Activated CD4-positive, alpha-beta T cell treated with anti-CD3 and anti-CD28 coated beads, Interleukin-2, Interleukin-6, amounts not matched to agents 100 ng/mL and 50 ng/mL, durations not matched to agents 16 hours and 8 hours (primary cell): ENCODE measurements at regions not wholly inside any gene's neighbourhood (a gene's known extent, or its start where the extent isn't known, plus 50 kb on each side); places are given as distances from the start of the nearest gene placed in this dataset.

Source experiments
- DNase-seq: peaks from one replicate; pipeline ENCODE4 v3.0.0-alpha.2; 2020

DNA sequence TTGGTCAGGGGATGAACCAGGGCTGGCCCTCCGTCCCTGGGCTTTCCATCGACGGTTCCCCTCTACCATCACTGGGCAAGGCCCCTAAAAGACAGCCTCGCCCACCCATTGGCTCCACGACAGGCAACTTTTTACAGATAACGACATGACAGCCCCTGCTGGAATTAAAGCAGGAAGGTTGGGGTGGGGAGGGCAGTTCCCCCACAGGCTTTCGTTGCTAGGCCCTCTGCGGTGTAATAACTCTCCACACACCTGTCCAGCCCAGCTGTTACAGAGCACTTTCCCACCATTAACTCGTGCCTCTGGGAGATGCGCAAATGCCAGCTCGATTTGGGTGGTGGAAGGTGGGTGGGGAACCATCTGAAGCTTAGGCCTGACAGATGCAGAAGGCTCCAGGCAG, 264.2 kb upstream of the TLE3 start:
- DNase-seq = no peak

DNA sequence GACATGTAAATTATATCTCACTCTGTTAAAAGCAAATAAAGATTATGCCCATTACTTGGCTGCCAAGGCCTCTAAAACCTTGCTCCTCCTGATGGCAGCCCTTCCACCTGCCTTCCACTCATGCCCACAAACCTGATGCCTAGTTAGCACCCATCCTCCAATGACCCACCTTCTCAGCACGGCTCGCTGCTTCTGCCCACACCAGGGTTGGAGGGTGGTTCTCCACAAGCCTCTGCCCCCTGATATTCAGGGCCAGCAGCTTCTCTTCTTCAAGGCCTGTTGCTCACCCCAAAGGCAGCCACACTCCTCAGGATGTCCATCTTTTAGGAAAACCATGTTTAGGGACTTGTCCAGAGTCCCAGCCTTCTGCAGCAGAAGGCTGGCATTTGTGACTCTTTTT, 263.4 kb upstream of the TLE3 start:
- DNase-seq = no peak

DNA sequence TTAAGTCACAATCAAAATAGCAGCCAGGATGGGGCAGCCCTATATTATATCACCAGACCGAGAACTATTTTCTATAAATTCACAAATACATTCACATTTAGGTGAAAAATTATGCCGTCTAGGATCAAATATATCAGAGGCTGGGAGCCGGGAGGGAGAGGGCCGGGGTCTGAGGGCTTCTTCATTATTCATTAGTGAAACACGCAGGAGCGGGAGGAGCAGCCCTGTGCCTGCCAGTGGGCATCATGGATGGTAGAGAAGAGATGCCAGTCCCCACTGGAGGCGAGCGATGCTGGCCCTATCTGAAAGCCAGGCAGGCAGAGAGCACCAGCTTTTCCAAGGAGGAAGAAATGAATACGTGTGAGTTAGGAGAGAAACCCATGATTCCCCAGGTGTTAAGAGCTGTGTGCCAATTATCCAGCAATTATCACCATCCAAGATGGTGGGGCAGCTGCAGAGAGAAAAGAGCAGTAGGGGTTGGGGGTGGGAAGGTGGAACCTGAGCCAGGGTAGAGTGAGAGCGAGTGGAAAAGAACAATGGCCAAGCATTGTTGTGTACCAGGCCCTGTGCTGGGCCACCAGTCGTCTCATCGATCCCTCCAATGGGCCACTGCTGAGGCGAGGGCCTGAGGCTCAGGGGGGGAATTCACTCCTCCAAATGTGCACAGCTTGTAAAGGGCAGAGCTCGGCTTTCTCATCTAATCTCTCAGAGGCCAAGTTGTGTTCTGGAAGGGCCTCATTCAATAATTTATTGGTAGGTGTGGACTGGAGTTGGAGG, 261.3 kb upstream of the TLE3 start:
- no peak for DNase-seq

DNA sequence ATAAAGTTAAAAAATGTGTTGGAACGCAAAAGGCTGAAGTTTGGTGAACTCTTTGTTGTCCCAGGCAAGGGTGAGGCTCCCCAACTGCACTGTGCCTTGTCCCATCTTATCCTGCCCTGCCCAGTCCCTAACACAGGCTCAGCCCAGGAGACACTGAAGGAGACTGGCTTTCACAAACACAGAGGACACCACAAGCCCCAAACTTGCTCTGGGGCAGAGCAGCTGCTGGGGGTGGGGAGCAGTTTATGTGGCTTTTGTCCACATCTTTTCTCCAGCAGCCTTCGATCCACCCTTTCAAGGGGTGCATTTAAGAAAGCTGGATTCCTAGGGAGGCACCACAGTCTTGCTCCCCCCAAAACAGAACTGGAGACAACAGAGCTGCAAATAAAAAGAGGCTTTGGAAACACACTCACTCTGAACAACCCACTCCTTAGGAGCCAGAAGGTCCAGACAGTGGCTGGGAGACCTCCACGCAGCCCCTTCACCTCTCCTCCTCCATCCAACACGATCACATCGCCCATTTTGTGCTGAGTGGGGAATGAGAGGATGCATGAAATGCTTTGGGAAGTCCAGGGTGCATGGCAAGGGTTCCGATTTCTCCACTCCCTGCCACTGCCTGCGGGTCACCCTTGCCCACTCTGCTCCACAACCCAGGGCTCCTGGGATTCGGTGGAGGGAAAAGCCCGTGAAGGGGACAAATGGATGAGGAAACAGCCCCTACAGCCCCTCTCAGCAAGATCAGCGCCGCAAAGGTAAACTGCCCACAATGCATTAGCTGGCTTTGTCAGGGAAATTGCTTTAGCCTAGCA, 260.5 kb upstream of the TLE3 start:
- DNase-seq = no peak

DNA sequence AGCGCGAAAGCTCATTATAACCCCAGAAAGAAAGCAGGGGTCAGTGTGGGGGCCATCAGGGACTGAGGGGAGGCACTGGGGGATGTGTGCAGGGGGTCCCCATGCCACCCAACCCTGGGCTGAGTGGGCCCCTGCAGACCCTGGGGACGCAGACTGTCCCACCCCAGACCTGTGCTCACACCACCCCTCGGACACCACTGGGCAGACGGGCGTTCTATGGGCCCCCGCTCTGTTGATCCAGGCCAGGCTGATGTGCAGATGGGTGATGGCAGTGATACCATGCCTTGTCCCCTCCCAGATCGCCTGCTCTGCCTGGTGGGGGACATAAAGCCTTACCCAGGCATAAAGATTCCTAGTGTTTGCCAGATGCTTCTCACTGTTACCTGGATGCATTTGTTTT, 259.7 kb upstream of the TLE3 start:
- DNase-seq = no peak

DNA sequence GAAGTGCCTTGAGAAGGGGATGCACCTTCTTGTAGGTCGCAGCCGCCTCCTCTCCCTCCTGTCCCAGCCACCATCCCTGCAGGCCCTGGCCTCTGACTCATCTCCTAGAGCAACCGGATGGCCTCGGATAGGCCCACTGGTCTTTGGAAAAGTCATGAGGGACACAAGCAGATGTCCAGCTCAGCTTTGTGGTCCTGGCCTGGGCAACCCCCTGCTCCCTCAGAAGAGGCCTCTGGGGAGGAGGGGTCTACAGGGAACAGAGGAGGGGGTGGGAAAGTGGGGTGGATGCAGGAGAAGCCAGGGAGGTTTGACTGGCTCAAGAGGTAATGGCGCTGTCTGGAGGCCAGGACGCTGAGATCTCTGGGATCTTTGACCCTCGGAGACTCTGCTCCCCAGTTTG, 259.2 kb upstream of the TLE3 start:
- DNase-seq = no peak

DNA sequence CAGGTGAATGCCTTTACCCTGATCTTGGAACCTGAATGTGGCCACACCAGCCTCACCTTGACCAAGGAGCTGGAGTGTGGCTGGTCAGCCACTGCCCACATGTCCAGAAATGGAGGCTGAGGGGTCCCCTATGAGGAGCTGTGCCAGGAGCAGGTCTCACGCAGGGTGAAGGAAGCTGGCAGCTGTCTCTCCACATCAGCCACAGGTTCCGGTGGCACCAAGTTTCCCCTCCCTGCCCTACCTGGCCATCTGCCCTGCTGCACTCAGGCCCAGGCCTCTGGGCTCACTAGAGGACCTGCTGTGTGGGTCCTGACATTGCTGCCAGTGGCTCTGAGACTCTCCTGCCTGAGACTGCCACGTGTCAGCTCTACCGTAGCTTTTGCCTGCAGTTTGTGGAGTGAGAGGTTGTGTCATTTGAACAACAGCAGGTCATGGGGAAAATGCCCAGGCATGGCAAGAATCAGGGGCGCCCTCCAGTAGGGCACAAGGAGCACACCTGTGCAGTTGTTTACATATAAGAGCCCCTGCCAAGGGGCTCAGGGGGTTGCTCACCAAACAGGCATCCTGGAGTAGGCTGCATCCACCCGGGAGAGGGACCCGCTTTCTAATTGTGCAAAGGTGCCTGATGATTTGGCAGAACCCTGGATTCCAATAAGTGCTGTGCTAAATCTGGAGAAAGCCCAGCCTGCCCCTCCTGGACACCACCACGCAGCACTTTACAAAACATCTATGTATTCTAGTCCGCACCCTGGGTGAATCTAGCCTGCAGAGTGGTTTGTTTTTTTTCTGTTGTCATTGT, 258.5 kb upstream of the TLE3 start:
- DNase-seq = no peak

DNA sequence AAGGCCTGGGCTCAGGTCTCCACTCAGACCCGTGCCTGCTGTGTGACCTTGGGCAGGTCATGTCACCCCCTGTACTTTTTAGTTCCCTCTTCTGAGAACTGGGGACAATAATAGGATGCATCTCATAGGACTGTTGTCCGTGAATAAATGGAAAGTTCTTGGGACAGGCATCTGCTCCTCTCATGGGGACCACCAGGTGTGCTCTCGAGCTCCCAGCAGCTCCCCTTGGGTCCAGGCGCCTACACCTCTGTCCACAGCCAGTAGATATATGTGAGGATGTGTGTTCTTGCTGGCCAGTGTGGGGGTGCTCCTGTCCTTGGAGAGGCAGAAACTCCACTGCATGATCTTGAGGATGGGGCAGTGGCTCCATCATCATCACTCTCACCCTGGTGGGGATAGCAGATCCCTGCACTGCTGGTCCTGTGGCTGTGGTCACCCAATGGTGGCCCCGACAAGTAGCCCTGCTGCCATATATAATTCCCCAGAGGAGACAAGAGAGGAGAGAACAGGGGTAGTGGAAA, 257.6 kb upstream of the TLE3 start:
- DNase-seq = no peak

DNA sequence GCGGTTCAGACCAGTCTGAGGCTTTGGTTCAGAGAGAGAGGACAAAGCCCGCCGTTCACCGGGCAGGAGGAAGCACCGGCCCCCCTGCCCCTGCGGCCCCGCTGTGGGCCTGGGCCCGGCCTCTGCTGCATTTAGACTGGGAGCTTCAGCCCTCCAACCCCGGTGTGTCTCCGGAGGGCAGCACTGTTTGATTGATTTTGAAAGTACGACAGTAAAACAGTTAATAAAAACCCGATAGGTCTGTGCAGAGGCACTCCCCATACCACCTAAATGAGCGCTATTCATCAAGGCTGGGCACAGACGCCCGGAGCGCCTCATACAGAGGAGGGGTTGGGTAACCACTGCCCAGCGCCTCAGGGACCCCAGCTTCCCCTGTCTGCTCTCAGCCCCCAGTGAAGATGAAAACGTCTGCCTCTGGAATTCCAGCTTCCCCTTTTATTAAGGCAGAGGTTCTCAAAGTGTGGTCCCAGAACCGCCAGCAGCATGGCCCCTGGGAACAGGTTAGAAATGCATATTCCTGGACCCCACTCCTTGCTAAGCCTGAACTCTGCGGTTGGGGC, 256.7 kb upstream of the TLE3 start:
- no peak for DNase-seq

DNA sequence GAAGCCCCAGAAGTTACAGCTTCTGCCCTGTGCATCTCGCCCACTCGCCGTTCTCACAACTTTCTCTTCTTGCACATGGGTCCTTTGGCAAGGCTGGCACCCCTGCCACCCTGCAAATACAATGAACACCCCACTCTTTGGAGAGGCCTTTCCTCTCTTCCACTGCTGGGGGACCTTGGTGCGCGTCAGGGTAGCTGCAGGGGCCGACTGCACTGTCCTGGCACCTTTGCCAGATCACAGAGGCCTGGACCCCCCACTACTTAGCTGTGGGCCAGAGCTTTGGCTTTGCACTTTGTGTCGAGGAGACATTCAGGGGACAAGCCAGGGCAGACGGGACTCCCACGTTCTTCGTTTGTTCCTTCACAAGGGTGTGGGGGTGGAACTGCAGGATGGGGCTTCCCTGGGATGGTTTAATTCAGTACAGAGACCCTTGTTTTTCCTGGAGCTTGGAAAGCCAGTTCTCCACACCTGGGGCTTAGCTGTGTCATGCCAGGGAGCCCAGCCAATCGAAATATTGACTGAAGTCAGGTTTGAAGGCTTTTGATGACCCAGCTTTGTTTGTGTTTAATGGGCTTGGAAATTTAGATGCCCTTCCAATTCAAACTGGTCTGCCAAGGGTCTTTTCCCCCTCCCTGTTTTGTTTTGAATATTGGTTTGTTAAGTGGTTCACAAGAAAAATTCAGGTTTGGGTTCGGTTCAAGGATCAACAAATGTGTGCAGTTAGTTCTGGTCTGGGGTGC, 256.1 kb upstream of the TLE3 start:
- DNase-seq = no peak

DNA sequence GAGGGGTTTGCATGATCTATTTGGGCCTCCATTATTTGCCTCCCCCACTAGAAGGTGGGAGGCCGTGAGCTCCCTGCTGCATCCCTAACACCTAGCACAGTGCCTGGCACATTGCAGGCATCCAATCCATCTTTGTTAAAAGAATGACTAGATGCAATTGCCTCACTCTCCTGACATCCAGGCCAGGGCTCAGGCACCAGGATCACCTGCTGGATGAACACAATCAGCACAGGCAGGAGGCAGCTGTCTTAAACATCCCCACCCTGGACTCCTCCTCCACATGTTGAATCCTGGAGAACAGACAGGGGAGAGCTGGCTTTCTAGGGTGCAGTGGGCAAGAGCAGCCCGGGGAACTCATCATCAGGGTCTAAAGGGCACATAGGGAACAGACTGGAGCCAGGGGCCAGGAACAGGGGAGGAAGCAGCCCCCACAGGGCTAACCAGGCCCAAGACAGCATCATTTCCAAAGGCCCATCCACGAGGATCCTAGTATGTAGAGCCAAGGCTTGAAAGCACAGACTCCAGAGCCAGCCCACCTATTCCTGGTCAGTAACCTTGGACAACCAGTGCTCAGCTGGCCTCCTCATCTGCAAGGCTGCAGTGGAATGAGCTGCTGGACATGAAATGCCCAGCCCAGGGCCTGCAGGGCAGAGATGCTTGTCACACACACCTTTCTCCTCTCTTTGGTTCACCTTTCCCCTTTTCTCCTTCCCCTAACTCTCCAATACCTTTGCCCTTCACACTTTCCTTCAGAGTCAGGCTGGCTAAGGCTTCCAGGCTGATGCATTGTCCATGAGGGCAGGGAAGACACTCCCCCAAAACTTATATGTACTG, 254.4 kb upstream of the TLE3 start:
- DNase-seq = no peak

DNA sequence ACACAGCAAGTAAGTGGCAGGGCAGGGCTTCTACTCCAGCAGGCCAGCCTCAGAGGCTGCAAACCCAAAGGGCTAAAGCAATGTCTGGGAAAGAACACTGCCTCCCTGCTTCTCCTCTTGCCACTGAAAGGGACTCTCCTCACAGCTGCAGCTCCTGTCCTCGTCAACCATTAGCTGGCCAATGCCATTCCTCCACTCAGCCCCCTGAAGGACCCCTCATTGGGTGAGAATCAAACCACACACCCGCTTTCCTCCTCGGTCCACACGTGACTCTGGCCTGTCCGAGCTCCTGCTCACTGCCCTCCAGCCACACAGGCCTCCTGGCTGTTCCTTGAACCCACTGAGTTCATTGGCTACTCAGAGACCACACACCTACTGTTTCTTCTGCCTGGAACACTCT, 253.7 kb upstream of the TLE3 start:
- no peak for DNase-seq

DNA sequence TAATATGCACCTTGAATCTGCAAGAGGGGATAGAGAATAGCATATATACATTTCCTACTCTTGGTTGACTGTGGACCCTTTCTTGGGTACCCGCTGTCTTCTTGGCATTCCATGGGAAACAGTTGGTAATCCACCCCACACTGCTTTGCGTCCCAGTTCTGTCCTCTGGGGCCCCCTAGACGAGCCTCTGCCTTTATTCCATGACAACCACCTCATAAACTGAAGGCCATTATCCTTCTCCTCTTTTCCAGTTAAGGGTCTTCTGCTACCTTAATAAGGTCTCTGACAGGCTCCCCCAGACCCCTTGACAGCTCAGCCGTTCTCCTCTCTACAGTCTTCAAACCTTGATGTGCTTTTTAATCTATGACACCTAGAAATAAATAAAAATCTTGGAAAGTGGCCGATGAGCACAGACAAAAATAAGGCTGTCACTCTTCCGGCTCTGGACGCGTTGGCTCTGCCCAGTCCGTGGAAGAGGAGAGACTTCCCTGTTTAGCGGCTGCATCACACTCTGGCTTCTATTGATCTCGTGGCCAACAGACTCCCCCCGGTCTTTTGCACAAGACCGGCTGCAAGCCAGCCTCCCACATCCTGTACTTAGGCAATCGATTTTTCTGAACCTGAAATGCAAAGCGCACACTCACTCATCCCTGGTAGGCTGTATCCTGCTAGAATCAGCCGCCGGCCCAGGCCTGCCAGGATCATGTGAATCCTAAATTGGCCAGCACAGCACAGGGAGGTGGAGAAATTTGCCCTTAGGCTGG, 251.0 kb upstream of the TLE3 start:
- DNase-seq = no peak

DNA sequence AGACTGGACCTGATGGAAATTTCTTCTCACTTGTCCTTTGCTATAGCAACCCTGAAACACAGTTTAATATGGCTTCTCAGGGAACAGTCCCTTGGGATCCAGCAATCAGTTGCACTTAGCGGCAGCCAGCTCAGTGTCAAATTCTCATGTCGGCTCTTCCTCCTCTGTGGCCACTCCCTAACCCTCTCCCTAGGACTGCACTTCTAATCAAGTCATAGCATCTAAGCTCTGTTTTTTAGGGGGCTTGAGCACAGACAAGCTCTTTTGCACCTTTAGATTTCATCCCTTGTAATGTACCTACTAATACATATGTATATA, 250.5 kb upstream of the TLE3 start:
- no peak for DNase-seq

DNA sequence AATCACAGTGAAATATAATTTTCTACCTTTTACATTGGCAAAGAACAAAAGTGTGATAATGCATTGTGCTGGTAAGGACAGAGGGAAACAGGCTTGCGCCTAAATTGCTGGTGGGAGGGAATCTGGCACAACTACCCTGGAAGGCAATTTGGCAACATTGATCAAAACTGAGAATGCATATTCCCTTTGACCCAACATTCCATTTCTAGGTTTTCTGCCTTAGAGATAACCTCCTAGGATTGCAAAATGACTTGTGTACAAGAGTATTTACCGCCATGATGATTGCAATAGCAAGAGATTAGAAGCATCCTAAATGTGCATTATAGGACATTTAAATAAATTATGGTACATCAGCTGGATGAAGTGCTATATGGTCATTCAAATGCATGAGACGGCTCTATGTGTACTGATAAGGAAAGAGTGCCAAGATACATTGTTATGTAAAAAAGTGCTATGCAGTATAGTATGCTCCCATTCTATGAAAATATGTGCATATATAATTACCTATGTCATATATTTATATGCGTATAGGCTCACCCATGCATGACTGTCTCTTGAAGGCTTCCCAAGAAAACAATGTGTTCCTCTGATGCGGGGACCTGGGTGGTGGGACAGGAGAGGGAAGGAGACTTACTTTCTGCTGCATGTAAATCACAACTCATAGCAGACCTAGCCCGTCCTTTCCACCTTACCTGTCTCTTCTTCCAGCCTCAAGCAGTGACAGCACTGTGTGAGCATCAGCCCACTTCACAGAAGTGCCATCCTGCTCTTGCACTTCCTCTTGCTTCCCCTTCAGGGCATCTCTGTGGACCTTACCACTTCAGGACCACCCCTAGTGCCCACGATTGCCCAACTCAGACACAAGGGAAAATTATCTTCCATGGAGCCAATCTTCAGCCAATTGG, 249.9 kb upstream of the TLE3 start:
- DNase-seq = no peak

DNA sequence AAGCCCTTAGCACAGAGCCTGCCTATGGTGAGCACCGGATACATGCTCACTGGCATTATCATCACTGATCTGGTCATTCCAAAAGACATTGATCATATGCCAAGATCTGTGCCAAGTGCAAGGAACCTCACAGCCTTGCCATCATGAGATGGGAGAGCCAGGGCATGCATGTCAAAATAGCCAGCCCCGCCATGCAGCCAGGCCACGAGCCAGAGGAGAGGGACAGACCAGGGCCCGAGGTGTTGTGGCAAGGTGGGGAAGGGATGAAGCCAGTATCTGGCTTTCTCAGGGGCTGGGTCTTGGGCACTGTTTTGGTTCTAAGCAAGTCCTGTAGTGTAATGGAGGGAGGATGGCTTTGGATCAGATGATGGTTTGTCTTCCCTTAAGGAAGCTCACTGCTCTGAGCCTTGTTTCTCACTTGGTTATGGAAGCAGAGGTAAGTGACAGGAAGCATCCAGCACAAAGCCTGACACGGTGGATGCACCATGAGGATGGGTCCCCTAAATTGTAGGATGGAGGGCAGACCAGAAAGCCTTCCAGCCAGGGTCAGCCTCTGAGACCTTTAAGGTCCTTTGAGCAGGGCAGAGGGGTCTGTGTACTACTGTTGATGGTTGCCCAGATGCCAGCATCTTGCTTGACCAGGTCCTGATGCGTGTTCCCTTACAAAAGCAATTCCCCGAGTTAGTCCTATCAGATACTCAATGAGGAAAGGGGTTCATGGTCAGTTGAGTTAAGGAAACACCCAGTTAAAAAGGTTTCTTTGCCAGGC, 247.7 kb upstream of the TLE3 start:
- no peak for DNase-seq

DNA sequence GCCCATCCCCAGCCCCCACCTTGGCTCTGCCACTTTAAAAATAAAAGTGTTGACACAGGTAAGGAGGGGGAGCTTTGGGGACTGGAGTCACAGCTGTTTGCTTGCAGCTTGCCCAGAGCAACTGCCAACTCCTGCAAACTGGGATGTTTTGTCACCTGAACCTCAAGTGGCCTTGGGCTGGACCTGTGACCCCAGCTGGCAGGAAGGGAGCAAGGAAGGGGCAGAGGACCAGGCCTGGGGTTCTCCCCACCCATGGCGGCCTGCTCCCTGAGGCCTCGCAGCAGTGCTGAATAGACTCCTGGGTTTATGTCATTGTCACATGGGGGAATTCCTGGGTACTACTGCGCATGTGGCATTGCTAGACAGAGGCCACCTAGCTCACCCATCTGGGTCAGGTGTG, 246.9 kb upstream of the TLE3 start:
- DNase-seq = no peak

DNA sequence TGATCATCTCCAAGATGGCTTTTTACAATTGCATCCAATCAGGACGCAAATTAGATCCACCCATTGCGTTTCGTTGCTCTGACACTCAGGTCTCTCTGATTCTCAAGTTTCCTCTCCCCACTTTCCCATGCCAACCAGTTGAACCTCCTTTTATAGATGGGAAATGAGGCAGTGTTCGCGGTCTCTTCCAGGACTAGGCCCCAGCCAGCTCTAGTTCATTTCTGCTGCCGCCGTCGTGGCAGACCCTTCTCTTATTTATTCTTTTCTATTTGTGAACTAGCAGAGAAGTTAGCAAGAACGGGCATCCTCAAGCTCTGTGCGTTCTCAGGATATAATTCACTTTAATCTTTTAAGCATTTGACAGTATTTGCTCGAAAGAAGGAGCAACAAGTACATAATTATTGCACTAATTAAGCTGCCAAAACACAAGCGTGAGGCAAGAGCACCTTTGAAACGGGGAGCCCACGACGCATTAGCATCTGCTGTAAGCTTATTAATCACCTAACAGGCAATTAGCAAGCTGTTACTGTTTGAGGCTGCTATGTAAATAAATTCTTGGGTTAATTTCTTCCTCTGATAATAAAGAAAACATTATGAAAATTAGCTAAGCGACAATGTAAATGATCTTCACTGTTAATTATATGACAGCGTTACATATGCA, 246.4 kb upstream of the TLE3 start:
- no peak for DNase-seq
